Pancreas (tissue), 10 donors: ENCODE measurements at regions not wholly inside any gene's neighbourhood (a gene's known extent, or its start where the extent isn't known, plus 50 kb on each side); places are given as distances from the start of the nearest gene placed in this dataset.
A peak's percentile ranks its signal among the peaks of the same experiment; 100 is the strongest.

Experiments used
- ATAC-seq, 4 donors: fragments of 200-7000 bp; cut with Tn5 transposase; one replicate each; pipeline versions ENCODE4 v1.8.0 to v1.9.1; 2020; ENCODE audit warnings: mild to moderate bottlenecking in 4 of 4, moderate library complexity in 4 of 4
- DNase-seq, 6 donors: peaks; one replicate each; pipeline ENCODE4 v3.0.0-alpha.2; 2020
- FAIRE-seq: peaks from 2 replicates; lab custom pipeline; 2012; peaks lifted over from hg19 to GRCh38; lab: Jason Lieb, UNC
- H3K27ac ChIP-seq, 4 donors: fragments of 200-600 bp; sonication (generic); 1 replicate in 3 of 4; 2 replicates in 1 of 4; pipeline versions ENCODE4 v1.5.0 to v1.8.0; 2020
- H3K27me3 ChIP-seq, 4 donors: fragments of 200-600 bp; one replicate each; pipeline ENCODE4 v1.8.0; 2021
- H3K36me3 ChIP-seq, 3 donors: fragments of 200-600 bp; sonication (generic) in 1 of 3; one replicate each; pipeline versions ENCODE4 v1.5.0 to v1.8.0; 2020 to 2021
- H3K4me1 ChIP-seq, 3 donors: fragments of 200-600 bp; one replicate each; pipeline ENCODE4 v1.8.0; 2021
- H3K4me3 ChIP-seq, 4 donors: fragments of 200-600 bp; sonication (generic) in 2 of 4; one replicate each; pipeline versions ENCODE4 v1.5.0 to v1.8.0; 2020 to 2021
- H3K9me3 ChIP-seq, 4 donors: fragments of 200-600 bp; one replicate each; pipeline ENCODE4 v1.8.0; 2021
- CTCF ChIP-seq, 4 donors: fragments of 200-600 bp; sonication (generic) in 3 of 4; IDR thresholded peaks; one replicate each; pipeline versions ENCODE4 v1.5.0 to v1.8.0; 2021; ENCODE audit warnings: antibody characterized with exemption in 4 of 4
- WGBS, 2 donors: extraction: QIAGEN DNeasy Blood & Tissue Kit; methylation state at CpG; one replicate each; pipeline ENCODE4 v1.1.7; 2013; 5-methylcytosine and 5-hydroxymethylcytosine counted together
- intact Hi-C, 3 donors: fragments of 100-400 bp; cut with DNase I; formaldehyde crosslinking; loops; one replicate each; pipeline versions ENCODE4 v1.11.1 to v1.14.2; 2022
- donor health status: healthy with polysubstance abuse.
- donor health status: DM: no; HTN: no; CAD: no; lungs with moderate emphysema.
- donor health status: DM: no; HTN: no; CAD: no.
- donor health status: control.
- donor health status: control.
- donor health status: Bipolar disorder and iron deficiency.
- donor health status: DM: yes; HTN: yes; CAD: no.
- donor health status: DM: no; HTN: no; CAD: no.
- donor health status: DM: no; HTN: no; CAD: no.
- donor health status: DM: yes; HTN: yes; CAD: no.

DNA sequence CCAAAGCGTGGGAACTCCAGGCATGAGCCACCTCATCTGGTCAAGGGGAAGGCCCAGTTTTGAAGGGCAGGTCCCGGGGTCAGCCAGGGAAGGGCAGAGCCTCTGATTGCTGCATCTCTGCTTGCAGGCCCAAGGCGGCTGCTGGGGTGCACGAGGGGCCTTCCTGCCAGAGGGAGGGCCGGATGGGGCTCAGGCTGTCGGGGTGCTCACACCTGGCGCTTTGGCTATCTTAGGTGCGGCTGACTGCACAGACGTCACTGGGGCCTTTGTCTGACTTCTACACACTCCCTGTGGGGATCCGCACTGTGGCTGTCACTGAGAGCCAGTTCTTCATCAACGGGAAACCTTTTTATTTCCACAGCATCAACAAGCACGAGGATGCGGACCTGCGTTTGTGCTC lies 68.7 kb downstream of the ZNF727 start:
- intact Hi-C loops = no loop called here
- DNase-seq = peak in 2 of 6 donors; percentile 18 to 43
- WGBS, 2 donors = 65 to 80% methylated on average over 14 of the region's 14 CpGs
- Histone ChIP-seq H3K4me1 (no peaks in the 10 kb centered on the region), H3K36me3 (no peaks in the 10 kb centered on the region), H3K4me3 (no peak overlapping the region), H3K9me3 (no peaks in the 10 kb centered on the region), H3K27ac (no peak overlapping the region), H3K27me3 (no peaks in the 10 kb centered on the region)
- no peak for FAIRE-seq
- TF ChIP-seq CTCF (IDR thresholded peaks at IDR 0.05) = no peak
- ATAC-seq = no peak

GRCh38 chr7:64114791-64115190 lies 69.6 kb downstream of the ZNF727 start:
- TF ChIP-seq CTCF (IDR thresholded peaks at IDR 0.05) = no peak
- FAIRE-seq (no peak), ATAC-seq (no peak), DNase-seq (peak in 1 of 6 donors; percentile 44)
- Histone ChIP-seq H3K9me3 (no peaks in the 10 kb centered on the region), H3K27me3 (no peaks in the 10 kb centered on the region), H3K4me3 (no peak overlapping the region), H3K4me1 (no peaks in the 10 kb centered on the region), H3K36me3 (no peaks in the 10 kb centered on the region), H3K27ac (no peak overlapping the region)
- WGBS, 2 donors = 85 to 86% methylated on average over 9 of the region's 9 CpGs
- intact Hi-C loops = no loop called here

DNA sequence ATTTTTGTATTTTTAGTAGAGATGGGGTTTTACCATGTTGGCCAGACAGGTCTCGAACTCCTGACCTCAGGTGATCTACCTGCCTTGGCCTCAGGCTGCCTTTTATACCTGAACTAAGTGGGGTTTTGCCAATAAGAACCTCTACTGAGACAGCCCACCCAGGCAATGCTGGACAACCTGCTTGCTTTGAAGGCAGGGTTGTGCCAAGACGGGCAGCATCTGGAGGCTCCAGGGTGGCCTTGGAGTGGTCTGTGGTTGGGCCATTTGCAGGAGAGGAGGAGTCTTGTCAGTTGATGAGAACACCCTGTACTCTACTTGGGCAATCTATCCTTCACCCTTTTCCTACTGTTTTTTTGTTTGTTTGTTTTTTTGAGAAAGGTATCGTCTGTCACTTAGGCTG lies 75.3 kb upstream of the ZNF735 start:
- DNase-seq (no peak), FAIRE-seq (no peak), ATAC-seq (no peak)
- Histone ChIP-seq H3K4me1 (no peaks in the 10 kb centered on the region), H3K27ac (no peak overlapping the region), H3K9me3 (no peaks in the 10 kb centered on the region), H3K36me3 (no peaks in the 10 kb centered on the region), H3K4me3 (no peak overlapping the region), H3K27me3 (no peaks in the 10 kb centered on the region)
- TF ChIP-seq CTCF (IDR thresholded peaks at IDR 0.05) = no peak
- WGBS, 2 donors = 36 to 61% methylated on average over 3 of the region's 3 CpGs
- intact Hi-C loops = no loop called here
